ENCODE measurements at regions not wholly inside any gene's neighbourhood (a gene's known extent, or its start where the extent isn't known, plus 50 kb on each side); places are given as distances from the start of the nearest gene placed in this dataset.

- TF ChIP-seq POLR2A (IDR thresholded peaks at IDR 0.05; ENCODE audit: low read length), result no peak
- no peak for TF ChIP-seq GATA1 (IDR thresholded peaks at IDR 0.05; ENCODE audit: low read depth, low read length)
Measured at GRCh38 chr11:81897639-81898038, 836.0 kb downstream of the FAM181B start.
